IPS DF 6.9 (cell line): ENCODE measurements at regions not wholly inside any gene's neighbourhood (a gene's known extent, or its start where the extent isn't known, plus 50 kb on each side); places are given as distances from the start of the nearest gene placed in this dataset.
"Not testable (repeated sequence)": the region's sequence is repeated elsewhere in the genome, so short reads cannot be mapped to it uniquely, and the experiment has no call there.

ENCODE experiments used
- DNase-seq: peaks from one replicate; pipeline ENCODE4 v3.0.0-alpha.2; 2013; ENCODE audit warnings: low read depth, low spot score
- H3K27ac ChIP-seq: one replicate; pipeline ENCODE4 v1.5.1; 2013; ENCODE audit warnings: low read length, control low read depth
- H3K27me3 ChIP-seq: 2 replicates; pipeline ENCODE4 v1.6.1; 2013; ENCODE audit warnings: mild to moderate bottlenecking, low read length; ENCODE audit not compliant: control insufficient read depth, insufficient read depth
- H3K36me3 ChIP-seq: 2 replicates; pipeline ENCODE4 v1.6.1; 2013; ENCODE audit warnings: low read length; ENCODE audit not compliant: control insufficient read depth, insufficient read depth
- H3K4me1 ChIP-seq: 2 replicates; pipeline ENCODE4 v1.6.1; 2013; ENCODE audit warnings: low read length; ENCODE audit not compliant: control insufficient read depth, insufficient read depth
- H3K4me3 ChIP-seq: 2 replicates; pipeline ENCODE4 v1.5.1; 2013; ENCODE audit warnings: mild to moderate bottlenecking, low read length
- H3K9me3 ChIP-seq: 2 replicates; pipeline ENCODE4 v1.6.1; 2013; ENCODE audit warnings: low read length, inconsistent platforms; ENCODE audit not compliant: control insufficient read depth, insufficient read depth
- WGBS: extraction: QIAGEN DNeasy Blood & Tissue Kit; methylation state at CpG from one replicate; pipeline ENCODE4 v1.1.7; 2013; ENCODE audit warnings: mixed read lengths, missing lambda C conversion rate; ENCODE audit not compliant: insufficient read length, insufficient coverage; 5-methylcytosine and 5-hydroxymethylcytosine counted together

GRCh38 chr15:59792359-59792758 is 103.2 kb upstream of the BNIP2 start:
- no peaks in the 10 kb centered on the region for H3K9me3 ChIP-seq
- no peak overlapping the region for H3K27ac ChIP-seq
- no peak overlapping the region for H3K4me3 ChIP-seq
- DNase-seq = no peak
- no peaks in the 10 kb centered on the region for H3K36me3 ChIP-seq
- H3K4me1 ChIP-seq = no peaks in the 10 kb centered on the region
- WGBS = no CpG with 5 or more reads among the region's 13 CpGs
- no peaks in the 10 kb centered on the region for H3K27me3 ChIP-seq

DNA sequence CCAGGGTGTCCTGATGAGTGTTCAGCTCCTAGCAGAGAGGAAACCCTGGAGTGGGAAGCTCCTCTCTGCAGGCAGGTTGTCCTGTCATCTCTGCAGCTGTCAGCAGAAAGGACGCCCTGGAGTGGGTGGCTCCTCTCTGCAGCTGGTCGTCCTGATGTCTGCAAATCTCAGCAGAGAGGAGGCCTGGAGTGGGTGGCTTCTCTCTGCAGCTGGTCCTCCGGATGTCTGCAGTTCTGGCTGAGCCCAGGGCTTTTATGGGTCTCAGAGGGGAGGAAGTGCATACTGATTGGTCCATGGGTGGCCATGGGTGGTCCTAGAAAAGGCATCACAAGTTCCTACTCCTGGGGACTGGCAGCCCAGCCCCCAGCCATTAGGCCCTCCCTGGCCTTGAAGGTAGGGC is 102.6 kb upstream of the BNIP2 start:
- no CpG with 5 or more reads among the region's 3 CpGs for WGBS
- no peaks in the 10 kb centered on the region for H3K9me3 ChIP-seq
- no peaks in the 10 kb centered on the region for H3K27me3 ChIP-seq
- H3K4me1 ChIP-seq = no peaks in the 10 kb centered on the region
- no peak for DNase-seq
- H3K27ac ChIP-seq = no peak overlapping the region
- no peaks in the 10 kb centered on the region for H3K36me3 ChIP-seq
- no peak overlapping the region for H3K4me3 ChIP-seq

DNA sequence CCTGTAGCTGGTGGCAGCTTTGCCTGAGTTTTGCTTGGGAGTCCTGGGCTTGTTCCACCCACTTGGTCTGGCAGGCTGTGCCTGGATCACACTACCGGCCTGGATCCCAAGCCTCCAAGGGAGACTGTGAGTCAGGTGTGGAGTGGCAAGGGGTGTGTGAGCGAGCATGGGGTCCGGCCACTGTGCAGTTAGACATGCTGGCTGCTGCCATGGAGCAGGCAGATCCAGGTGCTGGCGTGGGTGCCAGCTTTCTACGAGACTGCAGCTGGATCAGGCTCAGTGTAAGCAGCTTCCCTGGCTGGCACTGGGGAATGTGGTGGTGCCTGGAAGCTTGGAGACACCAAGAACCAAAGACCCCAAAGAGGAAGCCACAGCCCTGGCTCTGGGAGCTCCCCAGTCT is 102.0 kb upstream of the BNIP2 start:
- no peak overlapping the region for H3K27ac ChIP-seq
- no CpG with 5 or more reads among the region's 5 CpGs for WGBS
- no peaks in the 10 kb centered on the region for H3K36me3 ChIP-seq
- no peaks in the 10 kb centered on the region; the same call in 1 of the 2 replicates for H3K4me1 ChIP-seq
- no peak overlapping the region for H3K4me3 ChIP-seq
- H3K27me3 ChIP-seq = no peaks in the 10 kb centered on the region
- H3K9me3 ChIP-seq = no peaks in the 10 kb centered on the region
- DNase-seq = no peak

- not testable (repeated sequence) for H3K4me1 ChIP-seq, H3K27ac ChIP-seq, H3K9me3 ChIP-seq, H3K4me3 ChIP-seq, H3K27me3 ChIP-seq, H3K36me3 ChIP-seq, DNase-seq
- no CpG with 5 or more reads among the region's 3 CpGs for WGBS
Measured at GRCh38 chr15:59786466-59786865, 97.3 kb upstream of the BNIP2 start.

- not testable (repeated sequence) for H3K4me1 ChIP-seq, H3K9me3 ChIP-seq, H3K27me3 ChIP-seq, H3K36me3 ChIP-seq, DNase-seq, H3K27ac ChIP-seq, H3K4me3 ChIP-seq
- WGBS = no CpG with 5 or more reads among the region's 1 CpG
Measured at GRCh38 chr15:59785981-59786380, 96.9 kb upstream of the BNIP2 start.

DNA sequence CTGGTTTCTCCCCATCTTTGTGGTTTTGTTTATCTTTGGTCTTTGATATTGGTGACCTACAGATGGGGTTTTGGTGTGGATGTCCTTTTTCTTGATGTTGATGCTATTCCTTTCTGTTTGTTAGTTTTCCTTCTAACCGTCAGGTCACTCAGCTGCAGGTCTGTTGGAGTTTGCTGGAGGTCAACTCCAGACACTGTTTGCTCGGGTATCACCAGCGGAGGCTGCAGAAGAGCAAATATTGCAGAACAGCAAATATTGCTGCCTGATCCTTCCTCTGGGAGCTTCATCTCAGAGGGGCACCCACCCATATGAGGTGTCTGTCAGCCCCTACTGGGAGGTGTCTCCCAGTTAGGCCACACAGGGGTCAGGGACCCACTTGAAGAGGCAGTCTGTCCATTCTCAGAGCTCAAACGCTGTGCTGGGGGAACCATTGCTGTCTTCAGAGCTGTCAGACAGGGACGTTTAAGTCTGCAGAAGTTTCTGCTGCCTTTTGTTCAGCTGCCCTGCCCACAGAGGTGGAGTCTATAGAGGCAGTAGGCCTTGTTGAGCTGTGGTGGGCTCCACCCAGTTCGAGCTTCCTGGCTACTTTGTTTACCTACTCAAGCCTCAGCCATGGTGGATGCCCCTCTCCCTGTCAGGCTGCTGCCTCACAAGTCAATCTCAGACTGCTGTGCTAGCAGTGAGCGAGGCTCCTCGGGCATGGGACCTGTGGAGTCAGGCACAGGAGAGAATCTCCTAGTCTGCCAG is 94.8 kb upstream of the BNIP2 start:
- H3K4me1 ChIP-seq, H3K27me3 ChIP-seq, H3K9me3 ChIP-seq, H3K27ac ChIP-seq, H3K4me3 ChIP-seq, H3K36me3 ChIP-seq, DNase-seq: not testable (repeated sequence)
- no CpG with 5 or more reads among the region's 8 CpGs for WGBS

GRCh38 chr15:59779110-59779509 is 90.0 kb upstream of the BNIP2 start:
- Histone ChIP-seq H3K4me1 (no peaks in the 10 kb centered on the region), H3K27ac (no peak overlapping the region), H3K27me3 (no peaks in the 10 kb centered on the region), H3K4me3 (no peak overlapping the region), H3K9me3 (no peaks in the 10 kb centered on the region), H3K36me3 (no peaks in the 10 kb centered on the region)
- no peak for DNase-seq
- WGBS = no CpG with 5 or more reads among the region's 1 CpG

DNA sequence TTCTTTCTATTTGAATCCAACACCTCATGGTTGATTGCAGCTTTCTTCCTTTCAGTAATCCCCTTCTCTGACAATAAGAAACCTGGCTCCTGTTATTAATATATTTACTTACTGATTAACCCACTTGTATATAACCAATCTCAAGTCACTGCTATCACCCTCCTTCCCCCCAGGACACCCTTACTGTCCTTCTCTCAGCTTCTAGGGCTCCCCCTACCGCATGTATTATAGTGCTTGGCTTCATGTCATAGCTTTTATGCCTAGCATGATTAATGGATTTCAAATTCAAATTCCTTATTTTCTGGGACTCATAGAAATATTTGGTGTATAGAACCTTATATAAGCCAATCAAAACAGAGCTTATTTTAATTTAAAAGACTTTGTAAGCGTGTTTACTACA is 75.7 kb upstream of the BNIP2 start:
- Histone ChIP-seq H3K4me3 (no peak overlapping the region), H3K27me3 (no peaks in the 10 kb centered on the region), H3K9me3 (no peaks in the 10 kb centered on the region), H3K4me1 (no peaks in the 10 kb centered on the region), H3K27ac (no peak overlapping the region), H3K36me3 (no peaks in the 10 kb centered on the region)
- no peak for DNase-seq
- no CpG with 5 or more reads among the region's 2 CpGs for WGBS

- Histone ChIP-seq H3K36me3 (no peaks in the 10 kb centered on the region), H3K27me3 (no peaks in the 10 kb centered on the region), H3K27ac (no peak overlapping the region), H3K9me3 (no peaks in the 10 kb centered on the region), H3K4me1 (no peaks in the 10 kb centered on the region), H3K4me3 (no peak overlapping the region)
- WGBS = no CpG with 5 or more reads among the region's 3 CpGs
- peak; percentile 31 for DNase-seq
Measured at GRCh38 chr15:59762558-59762957, 73.4 kb upstream of the BNIP2 start.

GRCh38 chr15:59760256-59760655 is 71.1 kb upstream of the BNIP2 start:
- not testable (repeated sequence) for H3K36me3 ChIP-seq, H3K27me3 ChIP-seq, DNase-seq, H3K4me3 ChIP-seq, H3K27ac ChIP-seq, H3K9me3 ChIP-seq, H3K4me1 ChIP-seq
- no CpG with 5 or more reads among the region's 2 CpGs for WGBS
